ENCODE measurements at regions not wholly inside any gene's neighbourhood (a gene's known extent, or its start where the extent isn't known, plus 50 kb on each side); places are given as distances from the start of the nearest gene placed in this dataset.

DNA sequence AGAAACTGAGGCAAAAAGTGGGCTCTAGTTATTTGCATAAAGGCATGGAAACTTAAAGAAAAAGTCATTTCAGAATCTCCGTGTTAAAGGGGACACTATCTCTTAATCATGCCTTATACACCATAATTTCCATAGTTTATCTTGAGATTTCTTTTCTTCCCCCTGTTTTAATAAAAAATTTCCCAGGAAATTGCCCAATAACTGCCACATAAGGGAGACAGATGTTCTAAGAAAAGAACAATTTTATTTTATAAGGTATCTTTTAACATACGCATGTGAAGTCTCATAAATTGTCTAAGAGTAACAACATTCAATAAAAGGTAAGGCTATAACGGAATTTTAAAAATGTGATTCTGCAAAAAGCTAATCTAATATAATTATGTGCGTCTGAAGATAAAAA, 371.3 kb downstream of the IRS2 start:
- no peak overlapping the region for H3K27ac ChIP-seq
- no peak for DNase-seq (ENCODE audit: low spot score)
- H3K4me3 ChIP-seq, result no peak overlapping the region
- no peaks in the 10 kb centered on the region for H3K27me3 ChIP-seq
- no peaks in the 10 kb centered on the region for H3K9me3 ChIP-seq
- TF ChIP-seq, protein P1, sequence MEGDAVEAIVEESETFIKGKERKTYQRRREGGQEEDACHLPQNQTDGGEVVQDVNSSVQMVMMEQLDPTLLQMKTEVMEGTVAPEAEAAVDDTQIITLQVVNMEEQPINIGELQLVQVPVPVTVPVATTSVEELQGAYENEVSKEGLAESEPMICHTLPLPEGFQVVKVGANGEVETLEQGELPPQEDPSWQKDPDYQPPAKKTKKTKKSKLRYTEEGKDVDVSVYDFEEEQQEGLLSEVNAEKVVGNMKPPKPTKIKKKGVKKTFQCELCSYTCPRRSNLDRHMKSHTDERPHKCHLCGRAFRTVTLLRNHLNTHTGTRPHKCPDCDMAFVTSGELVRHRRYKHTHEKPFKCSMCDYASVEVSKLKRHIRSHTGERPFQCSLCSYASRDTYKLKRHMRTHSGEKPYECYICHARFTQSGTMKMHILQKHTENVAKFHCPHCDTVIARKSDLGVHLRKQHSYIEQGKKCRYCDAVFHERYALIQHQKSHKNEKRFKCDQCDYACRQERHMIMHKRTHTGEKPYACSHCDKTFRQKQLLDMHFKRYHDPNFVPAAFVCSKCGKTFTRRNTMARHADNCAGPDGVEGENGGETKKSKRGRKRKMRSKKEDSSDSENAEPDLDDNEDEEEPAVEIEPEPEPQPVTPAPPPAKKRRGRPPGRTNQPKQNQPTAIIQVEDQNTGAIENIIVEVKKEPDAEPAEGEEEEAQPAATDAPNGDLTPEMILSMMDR (IDR thresholded peaks at IDR 0.05), result no peak
- no peaks in the 10 kb centered on the region for H3K36me3 ChIP-seq
- peaks cover 0 to 10% of the 10 kb centered on the region in 2 donors for H3K4me1 ChIP-seq

GRCh38 chr13:109412283-109412901, 374.0 kb downstream of the IRS2 start:
- TF ChIP-seq, protein P1 (IDR thresholded peaks at IDR 0.05), result no peak
- no peak overlapping the region for H3K4me3 ChIP-seq
- H3K9me3 ChIP-seq, result no peaks in the 10 kb centered on the region
- H3K27me3 ChIP-seq, result no peaks in the 10 kb centered on the region
- peak overlapping the region; percentile 9 to 32 for H3K27ac ChIP-seq
- no peak for DNase-seq (ENCODE audit: low spot score)
- peaks cover 0 to 10% of the 10 kb centered on the region in 2 donors for H3K4me1 ChIP-seq
- H3K36me3 ChIP-seq, result no peaks in the 10 kb centered on the region

DNA sequence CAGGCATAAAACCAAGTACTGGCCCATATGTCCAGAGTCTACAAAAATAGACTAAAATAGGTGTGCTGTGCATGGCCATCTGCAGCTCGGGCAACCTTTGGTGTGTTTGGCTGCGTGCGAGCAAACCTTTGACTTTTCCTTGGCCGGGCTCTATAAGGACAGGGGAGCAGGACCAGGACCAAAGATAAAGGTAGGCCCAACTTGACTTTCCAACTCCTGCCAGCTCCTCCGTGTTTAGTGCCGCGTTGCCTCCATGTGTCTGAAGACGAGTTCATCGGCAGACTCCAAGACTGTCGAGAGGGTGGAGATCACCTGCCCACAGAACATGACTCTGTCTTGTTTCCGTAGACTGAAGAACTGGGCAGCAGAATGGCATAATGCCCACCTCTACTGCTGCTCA, 375.5 kb downstream of the IRS2 start:
- no peaks in the 10 kb centered on the region for H3K9me3 ChIP-seq
- no peak for DNase-seq (ENCODE audit: low spot score)
- TF ChIP-seq, protein P1 (IDR thresholded peaks at IDR 0.05), result no peak
- H3K4me1 ChIP-seq, result peaks cover 0 to 10% of the 10 kb centered on the region in 2 donors
- no peaks in the 10 kb centered on the region for H3K27me3 ChIP-seq
- no peak overlapping the region for H3K4me3 ChIP-seq
- no peaks in the 10 kb centered on the region for H3K36me3 ChIP-seq
- H3K27ac ChIP-seq, result no peak overlapping the region

DNA sequence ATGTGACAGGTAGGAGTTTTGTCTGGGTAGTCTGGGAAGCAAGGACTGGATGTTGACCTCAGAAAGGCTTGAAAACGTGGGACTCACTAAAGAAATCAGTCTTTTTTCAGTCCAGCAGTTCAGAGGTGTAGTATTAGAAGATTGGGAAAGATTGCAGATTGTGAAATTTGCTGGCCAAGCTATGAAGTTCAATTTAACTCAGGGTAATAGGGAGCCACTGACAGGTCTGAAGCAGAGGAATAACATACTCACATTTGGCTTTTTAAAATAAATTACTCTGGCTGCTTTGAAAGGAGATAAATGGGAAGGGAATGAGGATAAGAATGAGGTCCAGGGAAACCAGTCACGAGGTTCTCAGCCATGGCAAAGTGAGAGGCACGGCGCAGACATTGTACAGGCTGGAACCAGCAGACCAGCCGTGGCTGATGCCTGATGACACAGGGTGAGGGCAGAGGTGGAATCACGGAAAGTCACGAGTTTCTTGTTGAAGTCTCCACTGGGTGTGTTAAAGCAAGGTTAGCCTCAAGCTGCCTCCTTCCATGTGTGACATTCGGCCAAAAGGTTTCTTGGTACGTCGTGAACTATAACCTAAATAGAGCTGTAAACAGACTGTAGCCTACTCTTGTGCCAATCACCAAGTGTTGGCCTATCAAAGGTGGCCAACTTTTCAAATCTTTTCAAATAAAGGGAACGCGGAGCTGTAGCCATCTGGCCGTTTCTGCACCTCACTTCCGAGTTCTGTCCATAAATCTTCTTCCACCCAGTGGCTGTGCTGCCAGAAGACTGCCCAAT, 377.6 kb downstream of the IRS2 start:
- no peak for DNase-seq (ENCODE audit: low spot score)
- TF ChIP-seq, protein P1 (IDR thresholded peaks at IDR 0.05), result no peak
- peaks cover 0 to 10% of the 10 kb centered on the region in 2 donors for H3K4me1 ChIP-seq
- no peak overlapping the region for H3K4me3 ChIP-seq
- no peak overlapping the region for H3K27ac ChIP-seq
- no peaks in the 10 kb centered on the region for H3K27me3 ChIP-seq
- H3K9me3 ChIP-seq, result no peaks in the 10 kb centered on the region
- no peaks in the 10 kb centered on the region for H3K36me3 ChIP-seq

GRCh38 chr13:109406376-109406992, 379.9 kb downstream of the IRS2 start:
- Histone ChIP-seq H3K4me3 (no peak overlapping the region), H3K9me3 (no peaks in the 10 kb centered on the region), H3K27me3 (no peaks in the 10 kb centered on the region), H3K27ac (no peak overlapping the region), H3K36me3 (no peaks in the 10 kb centered on the region), H3K4me1 (no peaks in the 10 kb centered on the region)
- no peak for DNase-seq (ENCODE audit: low spot score)
- TF ChIP-seq, protein P1 (IDR thresholded peaks at IDR 0.05), result no peak
